GM21825 (cell line): ENCODE measurements at regions not wholly inside any gene's neighbourhood (a gene's known extent, or its start where the extent isn't known, plus 50 kb on each side); places are given as distances from the start of the nearest gene placed in this dataset.
"Not testable (repeated sequence)": the region's sequence is repeated elsewhere in the genome, so short reads cannot be mapped to it uniquely, and the experiment has no call there.

Source experiments
- ATAC-seq: cut with Tn5 transposase; IDR thresholded peaks from one replicate; pipeline ENCODE4 v1.9.1; 2021; ENCODE audit warnings: mild to moderate bottlenecking, moderate library complexity; ENCODE audit not compliant: unreplicated experiment

DNA sequence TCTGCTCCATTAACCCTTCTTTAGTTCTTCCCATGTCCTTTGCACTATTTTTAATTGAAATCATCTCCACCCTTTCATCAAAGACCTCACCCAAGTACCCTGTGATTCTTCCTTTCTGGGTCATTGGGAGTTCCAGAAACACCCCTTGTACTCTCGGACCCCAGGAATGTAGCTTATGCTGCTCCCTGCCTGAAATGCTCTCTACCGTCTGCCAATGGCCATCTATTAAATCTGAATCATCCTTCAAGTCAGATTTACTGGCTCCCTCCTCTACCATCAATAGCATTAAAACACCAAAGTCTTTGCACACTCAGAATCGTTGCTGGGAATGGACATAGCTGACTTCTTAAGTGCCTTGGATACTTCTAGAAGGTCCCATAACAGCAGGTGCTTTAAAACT, 73.2 kb upstream of the GADD45A start:
- ATAC-seq, result no peak

DNA sequence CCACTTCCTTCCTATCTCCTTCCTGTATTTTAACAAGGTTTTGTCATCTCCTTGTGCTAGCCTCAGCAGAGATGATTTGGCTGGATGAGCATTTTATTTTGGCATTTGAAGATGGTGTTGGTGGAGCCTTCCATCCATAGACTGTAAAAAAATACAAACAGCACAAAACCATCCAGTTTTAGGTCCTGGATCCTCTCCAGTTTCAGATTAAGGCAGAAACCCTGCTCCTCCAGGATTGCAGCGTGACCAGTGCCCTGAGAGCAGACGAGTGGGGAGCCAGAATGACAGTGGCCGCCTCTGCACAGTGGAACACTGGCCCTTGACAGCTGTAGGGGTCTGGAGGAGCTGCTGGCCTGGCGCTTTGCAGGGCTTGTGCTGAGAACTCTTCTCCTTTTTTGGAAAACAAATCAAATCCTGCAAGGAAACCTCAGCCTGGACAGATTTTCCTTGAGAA, 72.2 kb upstream of the GADD45A start:
- no peak for ATAC-seq

DNA sequence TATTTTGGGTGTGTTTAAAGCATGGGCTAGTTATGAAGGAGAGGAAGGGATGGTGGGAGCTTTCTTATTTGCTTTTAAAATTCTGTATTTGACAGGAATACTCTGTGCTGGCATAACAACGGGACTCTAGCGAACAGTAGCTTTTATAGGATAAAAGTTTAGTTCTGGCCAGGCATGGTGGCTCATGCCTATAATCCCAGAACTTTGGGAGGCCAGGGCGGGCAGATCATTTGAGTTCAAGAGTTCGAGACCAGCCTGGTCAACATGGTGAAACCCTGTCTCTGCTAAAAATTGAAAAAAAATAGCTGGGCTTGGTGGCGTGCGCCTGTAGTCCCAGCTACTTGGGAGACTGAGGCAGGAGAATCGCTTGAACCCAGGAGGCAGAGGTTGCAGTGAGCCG, 71.5 kb upstream of the GADD45A start:
- ATAC-seq, result not testable (repeated sequence)

DNA sequence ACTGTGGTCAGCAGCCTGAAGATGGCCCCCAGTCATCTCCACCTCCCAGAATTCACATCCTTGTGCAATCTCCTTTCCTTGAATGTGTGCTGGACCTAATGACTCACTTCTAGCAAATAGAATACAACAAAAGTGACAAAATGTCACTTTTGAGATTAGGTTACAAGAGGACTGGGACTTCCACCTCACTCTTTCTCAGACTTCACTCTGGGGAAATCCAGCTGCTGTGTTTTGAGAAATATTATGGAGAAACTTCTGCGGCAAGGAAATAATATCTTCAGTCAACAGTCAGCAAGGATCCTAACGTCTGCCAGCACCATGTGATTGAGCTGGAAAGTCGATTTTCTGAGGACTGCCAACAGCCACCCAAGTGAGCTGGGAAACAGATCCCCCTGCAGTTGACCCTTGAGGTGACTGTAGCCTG, 70.5 kb upstream of the GADD45A start:
- ATAC-seq, result no peak

DNA sequence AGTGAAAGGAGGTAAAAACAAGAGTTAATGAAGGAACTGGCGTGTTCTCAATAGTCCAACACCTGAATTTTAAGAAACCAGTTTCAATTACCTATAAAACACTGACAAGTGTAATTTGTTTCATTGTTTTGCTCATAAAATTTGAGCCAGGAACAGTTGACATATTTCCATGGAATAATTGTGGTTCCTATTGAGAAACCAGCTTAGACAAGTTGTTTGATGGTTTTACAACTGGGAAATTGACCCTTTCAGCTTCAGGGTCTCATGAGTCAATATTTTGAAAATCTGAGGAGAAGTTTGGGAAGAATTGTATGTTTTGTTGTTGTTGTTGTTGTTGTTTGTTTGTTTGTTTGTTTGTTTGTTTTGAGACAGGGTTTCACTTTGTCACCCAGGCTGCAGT, 69.1 kb upstream of the GADD45A start:
- no peak for ATAC-seq

DNA sequence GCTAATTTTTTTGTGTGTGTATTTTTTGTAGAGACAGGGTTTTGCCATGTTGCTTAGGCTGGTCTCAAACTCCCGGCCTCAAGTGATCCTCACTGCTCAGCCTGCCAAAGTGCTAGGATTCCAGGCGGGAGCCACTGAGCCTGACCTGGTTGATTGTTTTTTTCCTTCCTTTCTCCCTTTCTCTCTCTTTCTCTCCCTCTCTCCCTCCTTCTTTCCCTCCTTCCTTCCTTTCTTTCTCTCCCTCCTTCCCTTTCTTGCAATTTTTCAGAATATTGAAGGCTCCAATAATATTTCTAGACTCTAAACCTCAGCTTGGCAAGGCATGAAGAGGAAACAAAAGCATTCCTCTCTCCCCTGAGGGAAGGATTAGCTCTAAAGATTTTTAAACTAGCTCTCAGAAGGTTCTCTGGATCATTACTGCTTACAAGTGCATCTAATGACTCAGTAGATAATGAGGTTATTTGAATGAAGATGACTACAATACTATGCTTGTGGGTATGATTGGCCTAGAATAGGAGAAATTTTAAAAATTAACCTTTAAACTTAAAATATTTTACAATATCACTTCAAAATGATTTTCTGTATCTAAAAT, 68.5 kb upstream of the GADD45A start:
- ATAC-seq, result no peak

DNA sequence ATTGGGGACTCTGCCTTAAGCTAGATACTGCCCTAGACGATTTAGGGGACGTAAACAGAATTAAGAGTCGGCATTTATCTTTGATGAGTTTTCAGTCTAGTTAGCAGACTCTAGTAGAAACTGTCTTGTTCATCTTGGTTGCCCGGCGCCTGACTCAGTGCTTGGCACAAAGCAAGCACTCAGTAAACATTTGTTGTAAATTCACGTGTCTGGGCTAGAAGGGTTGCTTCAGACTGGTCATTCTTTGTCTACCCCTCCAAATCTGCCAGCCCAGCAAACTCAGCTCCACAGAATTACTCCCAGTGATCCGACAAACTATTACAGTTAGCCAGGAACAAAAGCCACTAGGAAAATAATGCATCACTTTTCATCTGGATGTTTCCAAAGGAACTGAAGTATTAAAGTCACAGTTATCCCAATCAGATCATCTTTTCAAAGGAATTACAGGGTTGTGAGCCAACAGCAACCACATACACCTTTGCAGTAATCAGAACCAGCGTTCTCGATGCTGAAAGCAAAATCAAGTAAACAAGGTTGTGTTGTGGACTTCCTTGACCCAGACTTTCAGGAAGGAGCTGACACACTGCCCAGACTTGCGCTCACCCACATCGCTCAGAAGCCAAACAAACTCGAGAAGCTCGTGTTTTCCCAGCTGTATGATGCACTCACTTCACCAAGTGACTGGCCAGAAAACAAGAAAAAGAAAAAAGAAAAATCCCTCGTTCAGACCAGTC, 66.5 kb upstream of the GADD45A start:
- no peak for ATAC-seq

DNA sequence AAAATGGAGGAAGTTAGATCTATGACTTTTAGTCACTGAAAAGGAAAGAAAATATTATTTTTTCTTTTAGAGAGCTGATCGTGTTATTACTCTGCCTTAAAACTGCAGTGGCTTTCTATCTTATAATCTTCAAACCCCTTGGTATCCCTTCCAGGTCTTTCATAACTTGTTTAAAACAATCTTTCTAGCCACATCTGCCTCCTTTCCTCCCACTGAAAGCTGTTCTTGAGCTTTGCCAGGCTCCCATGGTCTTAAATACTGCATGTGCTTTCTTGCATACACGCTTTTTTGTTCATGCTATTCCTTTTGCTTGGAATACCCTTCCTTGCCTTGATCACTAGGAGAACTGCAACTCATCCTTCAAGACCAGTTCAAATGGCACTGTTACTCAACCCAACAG, 65.9 kb upstream of the GADD45A start:
- ATAC-seq, result no peak

DNA sequence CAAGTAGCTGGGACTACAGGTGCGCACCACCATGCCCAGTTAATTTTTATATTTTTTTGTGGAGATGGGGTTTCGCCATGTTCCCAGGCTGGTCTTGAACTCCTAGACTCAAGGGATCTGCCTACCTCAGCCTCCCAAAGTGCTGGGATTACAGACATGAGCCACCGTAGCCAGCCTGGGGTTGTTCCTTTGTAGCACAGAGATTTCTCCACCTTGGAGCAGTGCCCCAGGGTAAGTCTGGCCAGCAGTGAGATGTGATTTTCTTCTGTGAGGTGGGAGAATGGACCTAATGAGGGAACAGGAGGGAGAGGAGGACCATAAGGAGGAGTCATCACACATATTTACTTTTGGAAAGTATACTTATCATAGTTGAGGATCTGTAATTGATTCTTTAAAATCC, 61.1 kb upstream of the GADD45A start:
- ATAC-seq, result no peak

DNA sequence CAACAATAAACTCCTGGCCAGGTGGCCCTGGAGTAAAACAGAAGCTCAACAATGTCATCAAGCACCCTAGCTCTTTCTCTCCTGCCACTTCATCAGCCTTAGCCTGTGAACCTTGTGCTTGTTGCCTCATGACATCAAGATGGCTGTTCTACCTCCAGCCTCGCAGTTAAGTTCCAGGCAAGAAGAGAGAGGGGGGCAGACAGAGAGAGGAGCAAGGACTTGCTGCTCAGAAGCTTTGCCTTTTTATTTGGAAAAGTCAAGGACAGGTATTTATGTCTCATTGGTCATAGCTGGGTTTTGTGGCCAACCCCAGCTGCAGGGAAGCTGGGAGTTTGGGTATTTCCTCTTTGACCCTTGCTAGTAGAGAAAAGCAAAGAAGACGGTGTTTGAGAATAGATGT, 60.3 kb upstream of the GADD45A start:
- ATAC-seq, result no peak

DNA sequence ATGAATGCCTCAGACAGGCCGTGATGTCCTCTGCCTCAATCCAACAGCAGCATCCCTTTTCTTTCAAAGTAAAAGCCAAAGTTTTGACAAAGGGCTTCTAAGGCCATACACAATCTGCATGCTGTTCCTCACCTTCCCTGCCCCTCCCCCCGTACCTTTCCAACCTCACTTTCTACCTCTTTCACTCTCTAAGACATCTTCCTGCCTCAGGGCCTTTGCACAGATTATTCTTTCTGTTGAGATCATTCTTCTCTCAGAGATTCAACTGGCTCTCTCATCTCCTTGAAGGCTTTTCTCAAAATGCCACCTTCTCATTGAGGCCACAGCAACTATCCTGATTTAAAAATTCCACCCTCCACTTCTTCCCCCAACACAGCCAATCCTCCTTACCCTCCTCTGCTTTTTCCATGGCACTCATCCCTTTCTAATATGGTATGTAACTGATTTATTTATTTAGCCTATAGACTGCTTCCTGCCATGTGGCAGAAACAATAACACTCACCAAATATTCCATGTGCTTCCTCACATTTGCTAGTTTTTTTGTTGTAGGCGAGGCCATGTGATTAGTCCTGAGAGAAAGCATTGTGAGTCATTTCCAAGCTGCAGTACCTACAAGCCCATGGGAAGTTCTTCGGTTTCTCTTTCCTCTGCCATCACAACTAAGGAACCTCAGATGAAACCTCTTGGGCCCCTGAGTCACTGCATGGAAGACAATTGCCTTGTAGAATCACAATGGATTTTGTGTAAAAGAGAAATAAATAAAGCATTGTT, 58.7 kb upstream of the GADD45A start:
- no peak for ATAC-seq

DNA sequence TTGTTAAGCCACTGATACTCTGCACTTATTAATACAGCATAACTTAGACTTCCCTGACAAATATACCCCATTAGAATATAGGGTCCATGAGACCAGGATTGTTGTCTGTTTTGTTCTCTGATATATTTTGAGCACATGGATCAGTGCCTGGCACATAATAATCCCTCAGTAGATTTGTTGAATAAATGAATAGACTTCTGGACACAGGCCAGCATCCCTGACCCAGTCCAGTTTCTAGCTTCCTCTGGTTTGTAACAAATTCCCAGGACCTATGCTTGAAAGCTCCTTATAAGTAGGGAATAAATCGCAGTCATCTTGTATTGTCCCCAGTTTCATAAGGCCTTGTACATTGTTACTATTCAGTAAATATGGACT, 58.2 kb upstream of the GADD45A start:
- no peak for ATAC-seq

DNA sequence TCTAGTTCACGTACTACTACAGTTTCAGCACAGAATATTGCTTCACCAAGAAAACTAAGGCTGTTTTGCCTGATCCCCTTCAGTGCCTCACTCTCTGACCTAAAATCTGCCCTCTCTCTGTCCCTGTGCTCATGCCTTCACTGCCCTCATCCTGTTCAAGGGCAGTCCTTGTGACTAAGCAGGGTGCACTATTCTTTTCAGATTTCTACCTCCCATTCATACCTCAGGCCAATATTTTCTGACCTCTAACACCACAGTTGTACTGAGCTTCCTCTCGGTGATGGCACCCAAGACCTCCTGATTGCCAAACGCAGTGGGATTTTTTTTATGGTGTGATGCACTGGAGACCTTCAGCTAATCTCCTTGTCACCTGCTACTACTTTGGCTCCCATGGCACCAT, 57.7 kb upstream of the GADD45A start:
- no peak for ATAC-seq

DNA sequence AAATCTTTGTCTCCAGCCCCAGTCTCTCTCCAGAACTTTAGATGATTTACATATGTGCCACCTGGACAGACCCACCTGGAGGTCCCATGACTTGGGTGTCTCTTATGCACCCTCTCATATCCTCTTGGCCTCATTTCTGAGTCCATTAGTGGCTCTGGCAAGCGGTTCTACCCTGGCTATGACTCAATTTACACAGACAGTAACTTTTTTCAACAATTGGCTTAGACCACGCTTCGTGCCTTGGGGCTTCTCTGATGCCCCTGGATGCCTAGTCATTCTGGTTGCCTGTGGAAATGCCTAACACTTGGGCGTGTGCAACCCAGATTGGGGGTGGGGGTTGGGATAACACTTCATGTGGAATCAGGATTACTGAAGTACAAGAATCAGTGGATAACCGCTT, 57.1 kb upstream of the GADD45A start:
- no peak for ATAC-seq

DNA sequence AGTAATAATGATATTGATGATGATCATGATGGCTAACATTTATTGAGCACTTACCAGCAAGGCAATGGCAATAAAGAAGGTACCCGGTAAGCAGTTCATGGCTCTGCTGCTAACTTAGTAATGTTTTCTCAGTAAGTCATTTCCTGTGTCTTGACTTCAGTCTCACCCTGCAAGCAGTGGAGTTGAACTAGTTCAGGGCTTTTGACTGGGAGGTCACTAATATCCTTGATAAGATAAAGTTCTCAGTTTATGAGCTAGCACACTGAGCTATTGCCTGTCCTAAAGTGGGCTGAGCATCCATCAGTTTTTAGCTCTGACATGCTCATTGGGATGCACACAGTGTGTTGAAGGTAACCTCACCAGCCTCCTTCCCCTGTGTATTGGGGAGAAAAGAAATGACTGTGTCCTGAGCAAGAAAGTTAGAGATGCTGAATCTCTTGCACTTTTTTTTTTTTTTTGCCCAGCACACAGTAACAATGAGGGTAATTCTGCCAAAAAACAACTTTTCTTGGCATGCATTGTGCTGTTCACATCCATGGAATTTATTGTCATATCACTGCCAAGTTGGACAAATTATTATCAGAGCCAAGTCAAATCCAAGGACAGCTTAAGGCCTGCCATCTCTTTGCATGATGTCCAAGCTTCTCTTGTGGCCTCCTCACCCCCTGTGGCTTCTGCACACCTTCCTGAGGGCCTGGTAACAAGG, 55.5 kb upstream of the GADD45A start:
- no peak for ATAC-seq

DNA sequence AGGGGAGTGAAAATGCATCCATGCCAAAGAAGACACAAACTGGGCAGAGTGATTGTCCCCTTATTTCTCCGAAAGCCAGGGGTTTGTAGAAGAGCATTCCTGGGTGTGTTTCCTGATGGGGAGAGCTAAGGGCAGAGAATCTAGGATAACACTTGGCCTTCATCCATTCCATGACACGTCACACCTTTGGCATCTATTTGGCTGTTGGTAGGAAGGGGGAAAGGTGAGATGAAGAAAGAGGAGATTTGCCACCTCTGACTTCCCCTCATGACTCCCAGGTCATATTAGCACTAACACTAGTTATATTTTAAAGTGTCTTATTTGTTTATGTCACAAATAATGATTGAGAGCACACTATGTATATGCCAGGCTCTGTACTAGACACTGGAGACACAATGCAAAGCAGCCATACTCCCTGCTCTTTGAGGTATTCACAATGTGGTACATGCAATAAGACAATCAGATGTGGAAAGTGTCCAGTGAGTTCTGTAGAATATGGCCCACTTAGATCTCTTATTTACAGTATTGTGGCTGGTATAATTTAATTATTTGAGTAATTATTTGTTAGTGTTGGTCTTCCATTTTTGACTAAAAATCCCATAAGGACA, 54.5 kb upstream of the GADD45A start:
- no peak for ATAC-seq

DNA sequence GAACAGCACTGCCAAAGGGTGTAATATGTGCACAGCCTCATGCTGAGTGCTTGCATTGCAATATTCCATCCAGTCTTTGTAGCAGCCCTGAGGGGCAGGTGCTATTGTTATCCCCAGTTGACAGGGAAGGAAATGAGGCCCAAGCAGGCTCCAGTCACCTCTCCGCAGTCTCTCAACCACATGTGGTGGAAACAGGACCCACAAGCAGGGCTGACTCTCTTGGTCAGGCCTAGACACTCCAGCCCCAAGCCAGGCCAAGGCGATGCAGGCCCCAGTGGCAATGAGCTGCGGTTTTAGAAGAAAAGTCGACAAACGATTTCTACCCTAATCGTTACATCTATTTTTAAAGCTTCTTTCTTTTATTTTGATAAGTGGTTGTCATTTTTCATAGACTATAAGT, 52.6 kb upstream of the GADD45A start:
- ATAC-seq, result no peak

DNA sequence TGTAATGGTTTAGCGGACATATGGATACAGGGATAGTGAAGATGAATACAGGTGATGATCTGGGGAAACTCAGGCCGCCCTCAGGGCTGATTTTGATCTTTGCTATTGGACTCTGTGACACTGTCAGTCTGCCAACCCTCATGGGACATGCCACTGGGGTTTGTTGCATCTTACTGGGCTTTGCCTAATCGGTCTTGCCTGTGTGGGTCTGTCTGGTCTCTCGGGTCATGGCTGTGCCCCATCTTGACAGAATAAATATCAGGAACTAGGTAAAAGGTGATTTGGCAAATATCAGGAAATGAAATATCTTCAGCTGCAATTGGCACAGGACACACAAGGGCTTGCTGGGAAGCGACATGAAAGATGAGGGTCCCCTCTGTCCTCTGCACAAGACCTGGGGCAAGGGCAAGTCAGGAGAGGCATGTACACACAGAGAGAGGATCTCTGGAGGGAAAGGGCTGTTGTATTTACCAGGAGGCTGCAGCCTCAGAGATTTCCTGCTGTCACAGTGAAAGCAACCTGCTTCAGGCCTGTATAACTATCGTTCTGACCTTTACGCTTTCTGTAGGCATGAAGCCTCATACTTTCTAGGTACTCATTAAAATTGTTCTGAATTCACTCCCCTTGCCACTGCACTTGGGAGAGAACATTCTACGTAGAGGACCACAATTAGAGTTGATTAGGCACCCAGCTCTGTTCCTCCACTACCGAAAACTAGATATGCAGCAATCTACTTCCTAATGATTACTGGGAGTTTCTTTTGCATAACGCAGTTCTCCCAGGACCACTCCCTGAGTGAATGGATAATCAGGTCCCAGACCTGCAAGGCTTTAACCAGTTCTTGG, 52.0 kb upstream of the GADD45A start:
- ATAC-seq, result no peak

DNA sequence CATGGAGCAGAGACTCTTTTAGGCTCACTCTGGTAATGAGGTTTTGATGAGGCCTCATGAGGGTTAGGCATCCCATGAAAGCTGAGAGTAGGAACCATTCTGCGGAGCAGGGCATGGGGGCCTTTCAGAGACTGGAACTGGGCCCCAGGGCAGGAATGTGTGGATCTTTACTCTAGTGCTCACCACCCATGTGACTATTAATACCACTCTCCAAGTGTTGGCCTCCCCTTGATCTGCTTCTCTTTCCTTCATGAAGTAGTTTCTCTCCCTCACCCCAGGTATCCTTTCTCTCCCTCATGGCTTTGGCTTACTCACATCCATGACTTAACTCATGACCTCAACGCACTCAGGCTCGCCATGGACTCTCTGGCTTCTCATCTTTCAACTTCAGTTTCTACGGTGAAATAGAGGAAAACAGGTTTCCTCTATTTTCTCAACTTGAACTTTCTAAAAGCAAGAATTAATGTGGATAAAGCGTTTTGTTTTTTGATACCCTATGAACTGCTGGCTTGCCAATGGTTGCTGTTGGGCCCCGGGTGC, 50.5 kb upstream of the GADD45A start:
- ATAC-seq, result no peak
